ENCODE measurements at regions not wholly inside any gene's neighbourhood (a gene's known extent, or its start where the extent isn't known, plus 50 kb on each side); places are given as distances from the start of the nearest gene placed in this dataset.

- no peak for TF ChIP-seq CTCF (IDR thresholded peaks at IDR 0.05; ENCODE audit: low read length, missing control alignments)
- no peak for DNase-seq (ENCODE audit: low read depth)
- H3K4me3 ChIP-seq (replicated peaks; ENCODE audit: low read depth, low read length), result no peak overlapping the region
Measured at GRCh38 chr2:15028406-15028805, 395.9 kb downstream of the LRATD1 start.

GRCh38 chr2:15031745-15032240 lies 399.3 kb downstream of the LRATD1 start:
- no peak for TF ChIP-seq CTCF (IDR thresholded peaks at IDR 0.05; ENCODE audit: low read length, missing control alignments)
- no peak for DNase-seq (ENCODE audit: low read depth)
- H3K4me3 ChIP-seq (replicated peaks; ENCODE audit: low read depth, low read length), result no peak overlapping the region

GRCh38 chr2:15034246-15034645 lies 401.7 kb downstream of the LRATD1 start:
- no peak for TF ChIP-seq CTCF (IDR thresholded peaks at IDR 0.05; ENCODE audit: low read length, missing control alignments)
- no peak overlapping the region for H3K4me3 ChIP-seq (replicated peaks; ENCODE audit: low read depth, low read length)

GRCh38 chr2:15034860-15035259 lies 402.3 kb downstream of the LRATD1 start:
- DNase-seq (ENCODE audit: low read depth), result no peak
- TF ChIP-seq CTCF (IDR thresholded peaks at IDR 0.05; ENCODE audit: low read length, missing control alignments), result no peak
- H3K4me3 ChIP-seq (replicated peaks; ENCODE audit: low read depth, low read length), result no peak overlapping the region

More at GRCh38 chr2:15034246-15034645, 401.7 kb downstream of the LRATD1 start:
- DNase-seq (ENCODE audit: low read depth), result no peak

GRCh38 chr2:15038366-15039364 lies 406.1 kb downstream of the LRATD1 start:
- no peak for DNase-seq (ENCODE audit: low read depth)
- no peak for TF ChIP-seq CTCF (IDR thresholded peaks at IDR 0.05; ENCODE audit: low read length, missing control alignments)

GRCh38 chr2:15040429-15041084 lies 408.0 kb downstream of the LRATD1 start:
- H3K4me3 ChIP-seq (replicated peaks; ENCODE audit: low read depth, low read length), result no peak overlapping the region
- no peak for DNase-seq (ENCODE audit: low read depth)
- TF ChIP-seq CTCF (IDR thresholded peaks at IDR 0.05; ENCODE audit: low read length, missing control alignments), result no peak

More at GRCh38 chr2:15038366-15039364, 406.1 kb downstream of the LRATD1 start:
- H3K4me3 ChIP-seq (replicated peaks; ENCODE audit: low read depth, low read length), result no peak overlapping the region

Measured in fibroblast of pulmonary artery (primary cell).